ENCODE measurements at regions not wholly inside any gene's neighbourhood (a gene's known extent, or its start where the extent isn't known, plus 50 kb on each side); places are given as distances from the start of the nearest gene placed in this dataset.
A peak's percentile ranks its signal among the peaks of the same experiment; 100 is the strongest.
"Not testable (repeated sequence)": the region's sequence is repeated elsewhere in the genome, so short reads cannot be mapped to it uniquely, and the experiment has no call there.

DNA sequence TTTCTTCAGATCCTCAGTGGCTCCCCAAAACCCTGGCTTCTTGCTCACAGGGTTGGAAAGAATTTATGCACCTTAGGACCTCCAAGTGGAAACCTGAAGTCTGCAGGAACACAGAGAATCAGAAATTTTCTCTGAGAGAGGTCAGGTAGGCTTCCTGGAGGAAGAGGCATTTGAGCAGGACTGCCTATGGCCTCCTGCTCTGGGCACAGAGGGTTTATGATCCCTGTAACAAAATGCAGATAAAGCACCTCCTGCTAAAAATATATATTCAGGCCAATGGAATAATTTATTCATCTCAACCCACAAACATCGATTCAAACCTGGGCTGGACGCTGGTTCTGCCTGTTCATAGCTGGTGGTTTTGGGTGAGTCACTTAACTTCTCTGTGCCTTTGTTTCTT lies 68.1 kb upstream of the FGF3 start:
- no peak for DNase-seq

DNA sequence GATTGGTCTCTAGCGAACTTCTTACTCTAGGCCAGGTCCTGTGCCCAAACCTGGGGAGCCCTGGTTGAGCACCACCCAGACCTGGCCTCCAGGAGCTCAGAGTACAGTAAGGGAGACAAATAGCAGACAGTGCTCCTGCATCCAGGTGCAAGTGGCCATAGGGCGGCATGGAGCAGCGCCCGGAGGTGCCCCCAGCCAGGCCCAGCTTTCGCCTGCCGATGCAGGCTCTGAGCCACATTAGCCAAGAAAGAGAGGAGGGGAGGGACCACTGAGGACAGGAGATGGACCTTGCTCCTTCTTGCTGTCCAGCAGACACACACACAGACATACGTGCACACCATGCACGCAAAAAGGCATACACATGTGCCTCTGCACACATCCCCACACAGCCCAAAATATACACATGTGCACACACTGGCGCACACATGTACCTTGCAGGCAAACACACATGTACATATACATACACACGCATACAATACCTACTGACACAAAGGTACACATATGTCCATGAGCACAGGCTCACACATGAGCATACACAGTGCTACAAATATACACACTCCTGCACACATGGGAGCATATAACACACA lies 68.7 kb upstream of the FGF3 start:
- DNase-seq: no peak

DNA sequence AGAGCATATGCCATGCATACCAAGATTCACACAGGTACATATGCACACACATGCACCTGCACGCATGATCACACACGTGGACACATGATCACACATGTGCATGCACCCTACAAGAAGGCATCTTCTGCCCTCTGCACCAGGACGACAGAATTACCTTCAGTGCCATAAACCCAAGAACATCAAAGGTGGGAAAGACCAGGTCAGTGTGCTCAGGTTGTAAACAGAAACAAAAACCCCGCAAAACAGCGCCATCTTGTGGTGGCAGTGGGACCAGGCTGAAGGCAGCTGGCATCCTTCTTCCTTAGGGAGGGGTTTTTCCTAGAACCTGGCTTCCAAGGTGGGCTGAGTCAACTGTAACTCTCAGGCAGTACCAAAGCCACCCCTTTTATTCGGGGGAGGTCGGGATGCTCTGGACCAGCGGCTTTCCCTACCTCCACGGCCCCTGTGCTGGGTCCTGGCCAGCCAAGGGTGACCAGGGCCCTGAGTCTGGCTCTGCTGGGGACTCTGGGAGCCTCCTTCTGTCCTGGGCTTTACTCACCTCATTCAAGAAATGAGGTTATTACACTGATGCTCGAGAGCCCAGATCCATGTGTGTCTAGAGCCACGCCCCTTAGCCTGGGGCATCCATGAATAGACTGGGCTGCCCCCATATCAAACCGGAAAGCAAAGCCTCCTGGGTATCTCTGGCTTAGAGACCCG lies 69.4 kb upstream of the FGF3 start:
- peak; percentile 51 for DNase-seq

DNA sequence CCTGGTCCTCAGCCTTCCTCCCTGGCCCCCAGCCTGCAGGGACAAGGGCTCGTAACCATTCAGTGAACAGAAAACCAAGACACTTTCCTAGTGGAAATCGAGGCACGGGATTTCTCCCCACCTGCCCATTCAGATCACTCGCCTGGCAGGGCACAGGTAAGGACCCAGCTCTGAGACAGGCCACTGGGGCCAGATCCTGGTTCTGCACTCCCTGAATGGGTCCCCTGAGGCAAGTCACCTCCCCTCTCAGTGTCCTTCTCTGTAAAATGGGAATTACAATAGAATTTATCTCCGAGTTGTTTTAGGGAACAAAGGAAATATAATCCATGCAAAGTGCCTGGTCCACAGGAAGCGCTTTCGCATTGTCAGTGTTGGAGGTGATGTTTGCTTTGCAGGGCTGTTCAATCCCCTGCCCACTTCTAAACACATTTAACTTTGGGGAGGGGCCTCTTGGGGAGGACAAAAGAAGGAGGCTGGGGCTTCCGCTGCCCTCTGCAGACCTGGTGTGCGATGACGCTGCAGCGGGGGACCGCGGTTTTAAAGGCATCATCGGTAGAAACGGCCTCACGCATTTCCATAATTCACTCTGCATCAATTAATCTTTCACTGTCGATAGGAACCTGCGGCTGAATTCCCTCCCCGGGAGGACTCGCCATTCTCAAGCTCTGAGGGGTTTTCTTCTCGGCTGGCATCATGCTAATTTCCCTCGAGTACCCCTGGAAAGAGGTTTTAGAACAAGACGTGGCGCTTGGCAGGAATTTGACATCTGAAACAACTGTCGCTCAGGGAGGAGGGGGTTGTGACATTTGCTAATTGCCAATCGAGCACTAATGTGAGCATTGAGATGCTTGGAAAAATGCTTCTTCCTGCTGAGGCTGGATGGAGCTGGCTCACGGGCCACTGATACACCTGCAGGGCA lies 70.4 kb upstream of the FGF3 start:
- no peak for DNase-seq

DNA sequence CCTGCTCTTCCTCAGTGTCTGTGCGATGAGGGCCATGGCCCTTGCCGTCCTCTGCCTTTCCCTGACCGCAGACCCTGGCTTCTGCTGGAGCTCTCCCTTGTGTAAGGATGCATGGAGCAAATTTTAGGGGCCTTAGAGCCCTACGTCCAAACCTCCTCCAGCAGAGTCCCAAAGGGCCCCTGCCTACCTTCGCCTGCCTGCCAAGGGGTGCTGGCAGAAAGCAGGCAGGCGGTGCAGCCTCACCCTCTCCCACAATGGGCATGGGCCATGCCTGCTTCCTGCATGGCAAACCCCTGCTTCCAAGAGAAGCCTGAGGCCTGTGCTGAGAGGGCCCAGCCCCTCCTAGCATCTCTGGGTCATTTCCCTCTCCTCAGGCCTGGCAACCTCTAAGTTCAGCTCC lies 71.3 kb upstream of the FGF3 start:
- DNase-seq: no peak

DNA sequence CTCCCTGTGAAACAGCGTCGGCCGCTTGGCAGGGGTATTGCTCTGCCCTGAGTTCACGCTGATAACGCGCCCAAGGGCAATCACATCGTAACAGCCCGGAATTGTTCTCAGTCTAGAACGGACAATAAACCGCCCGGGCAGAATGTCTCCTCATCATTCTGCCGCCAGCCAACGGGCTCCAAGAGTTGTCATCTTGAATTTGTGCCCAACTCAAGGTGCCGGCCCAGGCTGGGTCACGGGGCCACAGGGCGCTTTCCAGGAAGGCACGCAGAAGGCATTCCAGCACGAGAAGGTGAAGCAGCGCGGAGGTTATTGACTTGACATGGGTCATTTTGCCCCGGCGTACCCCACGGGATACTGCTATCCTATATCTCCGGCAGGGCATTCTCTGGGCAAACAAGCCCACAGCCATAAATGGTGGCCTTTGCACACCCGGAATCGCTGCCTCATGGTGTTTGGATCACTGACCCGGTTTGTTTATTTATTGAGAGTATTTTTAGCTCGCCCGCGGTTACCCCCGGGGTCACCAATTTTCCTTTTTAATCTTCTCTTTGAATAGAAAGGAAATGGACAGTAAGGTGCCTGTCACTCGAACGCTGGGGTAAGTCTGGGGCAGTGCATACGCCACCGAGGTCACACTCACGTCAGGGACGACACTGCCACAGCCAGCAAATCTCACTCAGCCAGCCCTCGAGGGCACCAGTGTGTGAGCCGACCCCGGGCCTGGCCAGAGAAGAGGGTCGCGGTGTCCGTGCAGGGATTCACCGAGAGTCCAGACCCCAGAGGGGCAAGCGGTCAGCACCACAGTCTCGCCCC lies 72.4 kb upstream of the FGF3 start:
- DNase-seq: no peak

DNA sequence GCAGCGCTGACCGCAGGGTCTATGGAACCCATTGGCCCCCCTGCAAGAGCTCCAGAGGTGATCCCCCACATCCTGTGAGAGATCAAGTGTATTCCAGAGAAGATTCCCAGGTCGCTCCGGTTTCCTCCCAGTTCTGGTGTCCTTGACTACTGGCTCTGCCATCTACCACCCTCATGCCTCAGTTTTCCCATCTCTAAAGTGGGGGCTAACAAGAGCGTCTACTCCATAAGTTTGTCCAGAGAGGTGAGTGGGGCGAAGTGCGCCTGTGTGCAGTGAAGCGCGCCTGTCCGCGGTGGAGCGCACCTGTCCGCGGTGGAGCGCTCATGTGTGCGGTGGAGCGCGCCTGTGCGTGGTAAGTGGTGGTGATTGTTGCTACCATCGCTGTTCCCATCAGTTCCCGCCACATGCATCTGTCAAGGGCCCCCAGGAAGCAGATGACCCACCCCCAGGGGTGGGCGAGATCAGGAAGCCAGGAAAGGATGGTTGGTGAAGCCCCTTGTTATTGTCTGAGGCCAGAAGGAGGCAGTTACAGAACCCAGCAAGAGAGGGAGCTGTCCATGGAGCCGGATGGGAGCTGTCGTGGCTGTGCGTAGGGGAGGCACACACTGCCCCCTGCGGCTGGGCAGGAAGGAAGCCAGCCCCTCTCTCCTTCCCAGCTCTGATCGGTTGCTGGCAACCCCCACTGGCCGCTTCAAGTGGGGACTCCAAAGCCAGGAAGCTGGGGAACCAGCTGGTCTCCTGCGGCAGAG lies 73.2 kb upstream of the FGF3 start:
- peak; percentile 6 for DNase-seq

DNA sequence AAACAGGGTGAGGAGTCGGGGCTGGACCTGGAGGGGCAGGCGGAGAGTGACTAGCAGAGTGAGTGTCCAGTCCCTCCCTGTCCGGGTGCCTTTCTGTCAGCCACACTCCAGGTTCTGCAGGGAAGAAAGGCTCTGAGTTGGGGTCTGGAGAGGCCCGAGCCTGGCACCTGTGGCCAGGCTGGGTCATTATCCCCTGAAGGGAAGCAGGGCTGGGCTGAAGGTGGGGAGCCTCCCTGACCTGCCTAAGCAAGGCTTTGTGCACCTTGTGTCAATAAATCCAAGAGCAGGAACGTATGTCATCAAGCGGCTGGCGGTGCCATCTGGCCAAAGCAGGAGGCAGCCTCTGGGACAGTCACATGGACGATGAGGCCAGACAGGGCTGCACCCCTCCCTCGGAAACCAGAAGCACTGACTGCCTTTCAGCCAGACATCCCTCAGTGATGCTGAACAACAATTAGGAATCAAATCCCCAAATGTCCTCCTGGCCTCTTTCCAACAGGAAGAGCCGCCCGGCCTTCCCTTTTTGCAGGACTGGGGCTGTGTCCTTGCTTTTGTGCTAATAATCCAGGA lies 73.9 kb upstream of the FGF3 start:
- DNase-seq: no peak

DNA sequence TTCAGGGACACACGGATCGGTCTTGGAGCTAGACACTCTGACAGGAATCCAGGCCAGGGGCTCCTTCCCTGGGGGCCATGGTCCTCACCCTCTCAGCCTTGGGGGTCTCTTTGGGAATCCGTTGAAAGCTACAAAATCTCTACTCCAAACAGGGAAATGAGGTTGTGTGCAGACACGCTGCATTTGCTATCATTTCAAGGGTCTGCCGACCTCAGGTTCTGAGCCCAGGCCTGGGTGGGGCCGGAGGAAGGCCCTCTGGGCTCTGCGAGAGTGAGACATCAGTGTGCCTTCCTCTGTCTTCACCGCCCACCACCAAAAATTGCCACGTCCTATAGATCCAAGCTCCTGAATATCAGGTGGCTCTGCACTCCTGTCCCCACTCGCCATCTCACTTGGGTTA lies 74.4 kb upstream of the FGF3 start:
- no peak for DNase-seq

DNA sequence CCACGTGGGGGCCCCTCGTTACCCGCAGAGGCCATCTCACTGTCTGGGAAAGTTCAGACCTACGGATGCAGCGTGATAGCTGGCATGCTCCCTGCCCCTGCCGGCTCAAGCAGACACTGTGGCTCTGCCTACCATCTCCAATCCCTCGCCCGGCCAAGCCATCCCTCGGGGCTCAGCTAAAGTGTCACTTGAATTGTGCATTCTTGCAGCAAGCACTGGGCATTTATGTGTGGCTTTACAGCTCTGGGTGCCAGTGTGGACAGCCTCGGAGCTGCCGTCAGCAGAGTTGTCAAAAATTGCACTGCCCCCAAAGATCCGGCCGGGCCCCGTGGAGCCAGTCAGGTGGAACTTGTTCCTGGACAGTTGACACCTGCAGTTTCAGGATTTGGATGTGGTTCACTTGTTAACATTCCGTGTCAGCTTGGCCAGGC lies 75.0 kb upstream of the FGF3 start:
- no peak for DNase-seq

DNA sequence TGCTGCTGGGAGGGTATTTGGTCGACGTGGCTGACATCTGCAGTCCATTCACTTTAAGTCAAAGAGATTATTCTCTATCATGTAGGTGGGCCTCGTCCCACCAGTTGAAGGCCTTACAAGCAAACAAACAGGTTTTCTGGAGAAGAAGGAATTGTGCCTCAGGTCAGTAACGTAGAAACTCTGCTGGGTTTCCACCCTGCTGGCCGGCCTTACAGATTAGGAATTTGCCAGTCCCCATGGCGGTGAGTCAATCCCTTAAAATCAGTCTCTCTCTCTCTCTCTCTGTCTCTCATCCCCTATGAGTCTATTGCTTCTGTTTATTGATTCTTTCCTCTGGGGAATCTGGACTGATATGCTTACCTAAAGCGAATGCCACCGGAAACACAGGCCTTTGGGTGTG lies 75.4 kb upstream of the FGF3 start:
- no peak for DNase-seq

DNA sequence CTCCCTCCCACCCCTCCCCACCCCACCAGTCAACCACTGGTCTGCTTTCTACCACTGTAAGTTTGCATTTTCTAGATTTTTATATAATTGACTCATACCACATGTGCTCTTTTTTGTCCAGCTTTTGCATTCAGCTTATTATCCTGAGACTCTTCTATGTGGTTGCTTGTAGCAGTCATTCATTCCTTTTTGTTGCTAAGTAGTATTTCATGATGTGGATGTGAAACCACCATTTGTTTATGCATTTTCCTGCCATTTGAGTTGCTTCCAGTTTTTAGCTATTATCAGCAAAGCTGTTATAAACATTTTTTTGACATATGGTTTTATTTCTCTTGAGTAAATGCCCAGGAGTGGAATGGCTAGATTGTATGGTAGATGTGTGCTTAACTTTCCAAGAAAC lies 77.0 kb upstream of the FGF3 start:
- no peak for DNase-seq

DNA sequence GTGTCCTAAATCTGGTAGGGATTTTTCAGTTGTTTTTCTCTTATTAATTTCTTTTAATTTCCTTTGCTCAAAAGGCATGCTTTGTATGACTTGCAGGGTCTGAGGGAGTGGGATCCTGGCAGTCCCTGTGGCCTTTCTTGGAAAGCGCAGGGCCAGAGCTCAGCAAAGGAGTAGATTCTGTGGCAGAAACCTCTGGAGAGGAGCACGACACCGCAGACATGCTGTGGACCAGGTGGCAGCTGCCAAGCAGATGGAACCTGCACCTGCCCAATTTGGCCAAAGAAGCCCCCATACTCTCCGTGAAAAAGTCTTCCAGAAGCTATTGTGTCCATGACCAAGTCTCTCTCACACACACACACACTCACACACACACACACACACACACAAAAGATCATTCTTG lies 78.9 kb upstream of the FGF3 start:
- no peak for DNase-seq

DNA sequence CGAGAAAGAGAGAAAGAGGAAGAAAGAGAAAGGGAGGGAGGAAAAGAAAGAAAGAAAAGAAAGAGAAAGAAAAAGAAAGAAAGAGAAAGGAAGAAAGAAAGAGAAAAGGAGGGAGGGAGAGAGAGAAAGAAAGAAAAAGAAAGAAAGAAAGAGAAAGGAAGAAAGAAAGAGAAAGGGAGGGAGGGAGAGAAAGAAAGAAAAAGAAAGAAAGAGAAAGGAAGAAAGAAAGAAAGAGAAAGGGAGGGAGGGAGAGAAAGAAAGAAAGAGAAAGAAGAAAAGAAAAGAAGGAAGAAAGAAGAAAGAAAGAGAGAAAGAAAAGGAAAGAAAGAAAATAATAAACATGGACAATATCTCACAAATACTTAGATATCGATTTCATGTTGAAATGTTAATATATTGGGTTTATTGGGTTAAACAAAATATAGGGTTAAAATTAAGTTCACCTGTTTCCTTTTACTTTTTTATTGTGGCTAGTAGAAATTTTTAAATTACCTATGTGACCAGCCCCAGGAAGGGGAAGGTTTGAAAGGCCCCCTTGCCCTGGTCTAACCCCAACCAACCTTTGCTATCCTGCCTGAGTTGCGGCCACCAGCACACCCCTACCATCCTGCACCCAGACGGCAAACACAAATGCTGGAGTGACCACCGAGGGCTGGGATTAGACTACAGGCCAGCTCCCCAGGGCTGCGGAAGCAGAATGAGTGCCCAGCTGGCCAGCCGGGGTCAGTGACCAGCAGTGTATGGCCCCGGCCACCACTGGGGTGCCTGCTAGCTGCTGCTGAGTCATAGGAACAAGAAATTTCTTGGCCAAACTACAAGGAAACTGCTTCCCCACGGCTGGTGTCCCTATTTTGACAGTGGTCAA lies 81.0 kb upstream of the FGF3 start:
- no peak for DNase-seq

DNA sequence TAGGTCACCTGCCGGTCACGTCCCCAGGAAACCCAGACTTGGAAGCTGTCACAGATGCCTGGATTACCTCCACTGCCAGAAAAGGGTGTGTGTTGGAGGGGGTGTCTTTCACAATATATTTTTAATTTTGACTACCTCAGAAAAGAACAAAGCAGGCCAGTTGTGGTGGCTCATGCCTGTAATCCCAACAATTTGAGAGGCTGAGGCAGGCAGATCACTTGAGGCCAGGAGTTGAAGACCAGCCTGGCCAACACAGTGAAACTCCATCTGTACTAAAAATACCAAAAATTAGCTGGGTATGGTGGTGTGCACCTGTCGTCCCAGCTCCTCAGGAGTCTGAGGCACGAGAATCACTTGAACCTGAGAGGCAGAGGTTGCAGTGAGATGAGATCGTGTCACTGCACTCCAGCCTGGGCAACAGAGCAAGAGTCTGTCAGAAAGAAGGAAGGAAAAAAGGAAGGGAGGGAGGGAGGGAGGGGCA lies 81.6 kb upstream of the FGF3 start:
- not testable (repeated sequence) for DNase-seq

DNA sequence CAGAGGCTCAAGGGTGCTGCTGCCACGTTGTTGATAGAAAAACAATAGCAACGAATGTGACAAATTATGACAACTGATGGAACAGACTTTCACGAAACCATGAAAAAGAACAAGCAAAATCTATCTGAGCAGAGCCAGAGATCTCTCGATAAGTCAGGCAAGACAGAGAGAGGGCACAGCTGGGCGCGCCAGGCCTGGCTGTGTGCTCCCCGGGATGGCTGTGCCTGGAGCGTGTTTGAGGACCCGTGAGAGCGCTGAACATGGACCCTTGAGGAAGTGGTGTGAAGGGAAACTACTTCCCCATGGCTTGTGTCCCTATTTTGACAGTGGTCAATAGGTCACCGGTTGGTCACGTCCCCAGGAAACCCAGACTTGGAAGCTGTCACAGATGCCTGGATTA lies 83.1 kb upstream of the FGF3 start:
- DNase-seq: no peak

DNA sequence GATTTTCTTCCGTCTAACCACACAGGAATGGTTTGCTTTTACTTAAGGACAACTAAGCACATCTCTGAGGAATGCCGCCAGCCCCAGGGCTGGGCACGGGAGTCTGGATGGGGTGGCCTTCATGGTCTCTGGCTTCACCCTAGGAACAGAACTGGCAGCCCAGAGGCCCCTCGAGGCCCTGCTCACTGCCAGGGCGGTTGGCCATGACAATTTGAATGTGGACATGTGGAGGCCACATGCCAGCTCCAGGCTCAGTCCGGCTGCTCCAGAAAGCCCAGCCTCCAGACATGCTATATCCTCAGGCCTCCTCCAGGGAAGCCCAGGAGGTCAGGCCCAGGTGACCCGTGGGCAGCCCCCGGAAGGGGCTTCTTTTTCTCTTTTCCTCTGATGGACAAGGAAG lies 84.0 kb upstream of the FGF3 start:
- no peak for DNase-seq

DNA sequence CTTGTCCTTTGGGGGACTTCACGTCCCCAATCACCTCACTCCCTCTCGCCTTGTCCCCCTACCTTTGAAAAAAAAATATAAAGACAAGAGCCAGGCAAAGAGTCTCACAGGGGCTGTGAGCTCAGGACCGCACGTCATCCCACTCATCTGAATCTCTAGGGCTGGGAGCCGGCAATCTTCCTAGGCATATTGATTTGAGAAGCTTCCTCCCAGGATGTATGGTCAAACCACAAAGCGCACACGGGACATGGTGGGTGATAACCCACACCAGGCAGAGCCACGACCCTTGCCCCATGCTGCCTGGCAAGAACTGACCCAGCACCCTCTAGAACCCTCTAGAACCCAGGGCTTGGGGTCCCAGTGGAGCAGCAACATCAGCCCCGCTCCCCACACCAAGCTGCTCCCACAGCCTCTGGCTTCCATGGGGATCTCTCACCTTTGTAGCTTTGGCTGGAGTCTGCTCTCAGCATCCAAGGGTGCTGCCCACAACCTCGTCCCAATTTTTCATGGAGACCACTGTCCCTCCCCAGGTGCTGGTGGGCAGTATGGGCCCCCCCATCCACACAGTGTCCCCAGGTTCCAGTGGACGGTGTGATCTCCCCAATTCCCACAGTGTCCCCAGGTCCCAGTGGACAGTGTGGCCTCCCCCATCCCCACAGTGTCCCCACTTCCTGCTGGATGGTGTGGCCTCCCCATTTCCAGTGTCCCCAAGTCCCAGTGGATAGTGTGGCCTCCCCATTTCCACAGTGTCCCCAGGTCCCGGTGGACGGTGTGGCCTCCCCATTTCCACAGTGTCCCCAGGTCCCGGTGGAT lies 85.2 kb upstream of the FGF3 start:
- no peak for DNase-seq

DNA sequence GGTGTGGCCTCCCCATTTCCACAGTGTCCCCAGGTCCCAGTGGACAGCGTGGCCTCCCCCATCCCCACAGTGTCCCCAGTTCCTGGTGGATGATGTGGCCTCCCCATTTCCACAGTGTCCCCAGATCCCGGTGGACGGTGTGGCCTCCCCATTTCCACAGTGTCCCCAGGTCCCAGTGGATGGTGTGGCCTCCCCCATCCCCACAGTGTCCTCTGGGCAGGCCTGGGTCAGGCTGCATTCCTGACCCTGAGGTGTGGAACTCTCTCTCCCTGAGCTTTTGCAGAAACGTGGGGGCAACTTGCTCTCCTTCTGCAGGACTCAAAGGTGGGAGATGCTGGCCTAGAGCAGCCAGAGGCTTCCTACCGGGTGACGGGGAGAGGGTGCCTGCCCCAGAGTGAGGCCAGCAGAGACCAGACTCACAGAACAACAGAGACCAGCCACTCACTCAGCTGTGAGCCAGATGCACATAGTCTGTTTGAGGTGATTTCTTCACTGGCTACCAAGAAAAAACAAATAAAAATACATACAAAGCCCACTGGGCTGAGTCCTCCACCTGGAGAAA lies 85.8 kb upstream of the FGF3 start:
- no peak for DNase-seq

All from fibroblast of skin of scalp (primary cell).